ENCODE measurements at regions not wholly inside any gene's neighbourhood (a gene's known extent, or its start where the extent isn't known, plus 50 kb on each side); places are given as distances from the start of the nearest gene placed in this dataset.

- no TSS peak for BruUV-seq (replicated peaks)
- Histone ChIP-seq H3K9ac (replicated peaks; ENCODE audit: extremely low read depth, insufficient read depth, low read length) (no peak overlapping the region), H3K79me2 (ENCODE audit: control insufficient read depth, insufficient read depth, low read length) (no peaks in the 10 kb centered on the region), H3K4me3 (replicated peaks in 1 of 3; ENCODE audit: insufficient read depth in 1 of 3, low read depth in 1 of 3, low read length in 3 of 3) (no peak overlapping the region), H3K4me2 (ENCODE audit: insufficient read depth, low read length) (no peak overlapping the region), H2AFZ (ENCODE audit: low read depth, low read length) (no peak overlapping the region), H3K4me1 (ENCODE audit: control insufficient read depth, extremely low read depth, insufficient read depth, low read length) (peaks cover 8% of the 10 kb centered on the region), H3K27ac (ENCODE audit: insufficient read depth, low read depth, low read length) (no peak overlapping the region), H3K9me1 (replicated peaks; ENCODE audit: control insufficient read depth, extremely low read depth, insufficient read depth, low read length) (no peaks in the 10 kb centered on the region), H3K27me3 (ENCODE audit: control insufficient read depth in 2 of 2, insufficient read depth in 2 of 2, low read length in 2 of 2) (no peaks in the 10 kb centered on the region), H3K9me3 (replicated peaks; ENCODE audit: control insufficient read depth, insufficient read depth, low read length) (no peaks in the 10 kb centered on the region), H4K20me1 (replicated peaks; ENCODE audit: control insufficient read depth, extremely low read depth, insufficient read depth, low read length) (no peaks in the 10 kb centered on the region), H3K36me3 (ENCODE audit: control insufficient read depth in 2 of 2, extremely low read depth in 1 of 2, insufficient read depth in 2 of 2, low read length in 2 of 2) (no peaks in the 10 kb centered on the region)
- POLR2A ChIA-PET: no interaction called here
- FAIRE-seq (no peak), DNase-seq (ENCODE audit: low read depth, low spot score) (no peak)
- intact Hi-C loops (cut with micrococcal nuclease): loop anchor here (5.0 kb wide), 1 partner anchor 254 kb away; no protein-coding TSS in a partner anchor
- TF ChIP-seq CTCF (IDR thresholded peaks at IDR 0.05; ENCODE audit: extremely low read depth in 1 of 2, insufficient read depth in 1 of 2, low read depth in 1 of 2, low read length in 2 of 2) (no peak), POLR2A (IDR thresholded peaks at IDR 0.05; ENCODE audit: low read depth, low read length) (no peak), MYC (IDR thresholded peaks at IDR 0.05; ENCODE audit: low read depth, low read length) (no peak), POLR2AphosphoS5 (IDR thresholded peaks at IDR 0.05; ENCODE audit: insufficient read depth, low read depth, low read length) (no peak), GATA2 (IDR thresholded peaks at IDR 0.05; ENCODE audit: insufficient read depth, insufficient read length, low read depth, low read length) (no peak), JUN (IDR thresholded peaks at IDR 0.05; ENCODE audit: borderline replicate concordance, insufficient read depth, insufficient read length, low read depth) (no peak)
- dilution Hi-C loops (cut with MboI; ENCODE audit: extremely low pct_ligation_motif_present, low sequenced_read_pairs): no loop called here
- CTCF ChIA-PET: interaction anchor here (1.0 kb wide), 1 partner anchor 16 kb away, joined by 3 read pairs; no protein-coding TSS in a partner anchor
Measured at GRCh38 chr13:80668452-80668851, 327.5 kb upstream of the SPRY2 start.

Data from endothelial cell of umbilical vein (primary cell).